ENCODE measurements at regions not wholly inside any gene's neighbourhood (a gene's known extent, or its start where the extent isn't known, plus 50 kb on each side); places are given as distances from the start of the nearest gene placed in this dataset.

GRCh38 chr2:19048593-19049266 lies 309.7 kb downstream of the OSR1 start:
- H3K36me3 ChIP-seq (ENCODE audit: control insufficient read depth in 4 of 4, insufficient read depth in 3 of 4, low read depth in 1 of 4, low read length in 3 of 4), result no peaks in the 10 kb centered on the region
- H3K27ac ChIP-seq (ENCODE audit: low read depth in 1 of 2, low read length in 2 of 2), result no peak overlapping the region
- no peaks in the 10 kb centered on the region for H3K27me3 ChIP-seq (ENCODE audit: control insufficient read depth in 4 of 4, insufficient read depth in 4 of 4, low read length in 3 of 4)
- no peak overlapping the region for H3K4me3 ChIP-seq (ENCODE audit: low read depth in 1 of 3, low read length in 3 of 3)
- H3K9ac ChIP-seq (ENCODE audit: low read depth in 1 of 2, low read length in 2 of 2), result no peak overlapping the region
- WGBS, result 64% methylated on average over 5 of the region's 5 CpGs
- TF ChIP-seq, protein P1, sequence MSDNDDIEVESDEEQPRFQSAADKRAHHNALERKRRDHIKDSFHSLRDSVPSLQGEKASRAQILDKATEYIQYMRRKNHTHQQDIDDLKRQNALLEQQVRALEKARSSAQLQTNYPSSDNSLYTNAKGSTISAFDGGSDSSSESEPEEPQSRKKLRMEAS (IDR thresholded peaks at IDR 0.05), result no peak
- TF ChIP-seq HNF4G (IDR thresholded peaks at IDR 0.05), result no peak
- no peak for TF ChIP-seq GABPA (IDR thresholded peaks at IDR 0.05 in 1 of 2, conservative IDR thresholded peaks at IDR 0.05 in 1 of 2)
- no peak for TF ChIP-seq SP1 (IDR thresholded peaks at IDR 0.05)
- TF ChIP-seq NR2F2 (IDR thresholded peaks at IDR 0.05), result no peak
- peak in 1 of 2 donors; percentile 19 for TF ChIP-seq EGR1 (IDR thresholded peaks at IDR 0.05; ENCODE audit: low read depth in 2 of 2)
- peak; percentile 45 for TF ChIP-seq YY1 (IDR thresholded peaks at IDR 0.05)
- TF ChIP-seq FOXA2 (IDR thresholded peaks at IDR 0.05), result peak; percentile 93
- peak; percentile 9 to 16 for TF ChIP-seq RAD21 (IDR thresholded peaks at IDR 0.05)
- TF ChIP-seq RXRA (IDR thresholded peaks at IDR 0.05), result no peak
- TF ChIP-seq CTCF (IDR thresholded peaks at IDR 0.05; ENCODE audit: low read depth, low read length, missing input control), result no peak
- peak in 1 of 2 donors; percentile 49 for TF ChIP-seq HNF4A (conservative IDR thresholded peaks at IDR 0.05)
- peak; percentile 88 for TF ChIP-seq FOXA1 (IDR thresholded peaks at IDR 0.05)
- no peak for TF ChIP-seq TAF1 (conservative IDR thresholded peaks at IDR 0.05)
- TF ChIP-seq, protein P2, sequence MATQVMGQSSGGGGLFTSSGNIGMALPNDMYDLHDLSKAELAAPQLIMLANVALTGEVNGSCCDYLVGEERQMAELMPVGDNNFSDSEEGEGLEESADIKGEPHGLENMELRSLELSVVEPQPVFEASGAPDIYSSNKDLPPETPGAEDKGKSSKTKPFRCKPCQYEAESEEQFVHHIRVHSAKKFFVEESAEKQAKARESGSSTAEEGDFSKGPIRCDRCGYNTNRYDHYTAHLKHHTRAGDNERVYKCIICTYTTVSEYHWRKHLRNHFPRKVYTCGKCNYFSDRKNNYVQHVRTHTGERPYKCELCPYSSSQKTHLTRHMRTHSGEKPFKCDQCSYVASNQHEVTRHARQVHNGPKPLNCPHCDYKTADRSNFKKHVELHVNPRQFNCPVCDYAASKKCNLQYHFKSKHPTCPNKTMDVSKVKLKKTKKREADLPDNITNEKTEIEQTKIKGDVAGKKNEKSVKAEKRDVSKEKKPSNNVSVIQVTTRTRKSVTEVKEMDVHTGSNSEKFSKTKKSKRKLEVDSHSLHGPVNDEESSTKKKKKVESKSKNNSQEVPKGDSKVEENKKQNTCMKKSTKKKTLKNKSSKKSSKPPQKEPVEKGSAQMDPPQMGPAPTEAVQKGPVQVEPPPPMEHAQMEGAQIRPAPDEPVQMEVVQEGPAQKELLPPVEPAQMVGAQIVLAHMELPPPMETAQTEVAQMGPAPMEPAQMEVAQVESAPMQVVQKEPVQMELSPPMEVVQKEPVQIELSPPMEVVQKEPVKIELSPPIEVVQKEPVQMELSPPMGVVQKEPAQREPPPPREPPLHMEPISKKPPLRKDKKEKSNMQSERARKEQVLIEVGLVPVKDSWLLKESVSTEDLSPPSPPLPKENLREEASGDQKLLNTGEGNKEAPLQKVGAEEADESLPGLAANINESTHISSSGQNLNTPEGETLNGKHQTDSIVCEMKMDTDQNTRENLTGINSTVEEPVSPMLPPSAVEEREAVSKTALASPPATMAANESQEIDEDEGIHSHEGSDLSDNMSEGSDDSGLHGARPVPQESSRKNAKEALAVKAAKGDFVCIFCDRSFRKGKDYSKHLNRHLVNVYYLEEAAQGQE (IDR thresholded peaks at IDR 0.05), result no peak
- TF ChIP-seq JUND (IDR thresholded peaks at IDR 0.05), result peak in 1 of 2 donors; percentile 60
- TF ChIP-seq, protein P3, sequence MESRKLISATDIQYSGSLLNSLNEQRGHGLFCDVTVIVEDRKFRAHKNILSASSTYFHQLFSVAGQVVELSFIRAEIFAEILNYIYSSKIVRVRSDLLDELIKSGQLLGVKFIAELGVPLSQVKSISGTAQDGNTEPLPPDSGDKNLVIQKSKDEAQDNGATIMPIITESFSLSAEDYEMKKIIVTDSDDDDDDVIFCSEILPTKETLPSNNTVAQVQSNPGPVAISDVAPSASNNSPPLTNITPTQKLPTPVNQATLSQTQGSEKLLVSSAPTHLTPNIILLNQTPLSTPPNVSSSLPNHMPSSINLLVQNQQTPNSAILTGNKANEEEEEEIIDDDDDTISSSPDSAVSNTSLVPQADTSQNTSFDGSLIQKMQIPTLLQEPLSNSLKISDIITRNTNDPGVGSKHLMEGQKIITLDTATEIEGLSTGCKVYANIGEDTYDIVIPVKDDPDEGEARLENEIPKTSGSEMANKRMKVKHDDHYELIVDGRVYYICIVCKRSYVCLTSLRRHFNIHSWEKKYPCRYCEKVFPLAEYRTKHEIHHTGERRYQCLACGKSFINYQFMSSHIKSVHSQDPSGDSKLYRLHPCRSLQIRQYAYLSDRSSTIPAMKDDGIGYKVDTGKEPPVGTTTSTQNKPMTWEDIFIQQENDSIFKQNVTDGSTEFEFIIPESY (IDR thresholded peaks at IDR 0.05), result no peak
- TF ChIP-seq ATF3 (IDR thresholded peaks at IDR 0.05), result no peak
- DNase-seq (ENCODE audit: low spot score), result peak; percentile 62
- peaks cover 0 to 5% (median 1%) of the 10 kb centered on the region in 4 donors for H3K4me1 ChIP-seq (ENCODE audit: control insufficient read depth in 4 of 4, insufficient read depth in 4 of 4, low read length in 3 of 4)
- no peaks in the 10 kb centered on the region for H3K9me3 ChIP-seq (ENCODE audit: control insufficient read depth in 4 of 4, low read length in 3 of 4)

All from liver (tissue), 8 donors.